HCT116 (cell line): ENCODE measurements at regions not wholly inside any gene's neighbourhood (a gene's known extent, or its start where the extent isn't known, plus 50 kb on each side); places are given as distances from the start of the nearest gene placed in this dataset.

Experiments
- FOSL1 ChIP-seq: IDR thresholded peaks from 2 replicates; pipeline ENCODE4 v1.6.1; 2012; ENCODE audit warnings: low read depth
- TCF7L2 ChIP-seq: IDR thresholded peaks from 2 replicates; pipeline ENCODE4 v1.7.0; 2011; ENCODE audit warnings: borderline replicate concordance, inconsistent platforms; ENCODE audit not compliant: insufficient read depth, insufficient read length; ENCODE audit errors: extremely low read depth

DNA sequence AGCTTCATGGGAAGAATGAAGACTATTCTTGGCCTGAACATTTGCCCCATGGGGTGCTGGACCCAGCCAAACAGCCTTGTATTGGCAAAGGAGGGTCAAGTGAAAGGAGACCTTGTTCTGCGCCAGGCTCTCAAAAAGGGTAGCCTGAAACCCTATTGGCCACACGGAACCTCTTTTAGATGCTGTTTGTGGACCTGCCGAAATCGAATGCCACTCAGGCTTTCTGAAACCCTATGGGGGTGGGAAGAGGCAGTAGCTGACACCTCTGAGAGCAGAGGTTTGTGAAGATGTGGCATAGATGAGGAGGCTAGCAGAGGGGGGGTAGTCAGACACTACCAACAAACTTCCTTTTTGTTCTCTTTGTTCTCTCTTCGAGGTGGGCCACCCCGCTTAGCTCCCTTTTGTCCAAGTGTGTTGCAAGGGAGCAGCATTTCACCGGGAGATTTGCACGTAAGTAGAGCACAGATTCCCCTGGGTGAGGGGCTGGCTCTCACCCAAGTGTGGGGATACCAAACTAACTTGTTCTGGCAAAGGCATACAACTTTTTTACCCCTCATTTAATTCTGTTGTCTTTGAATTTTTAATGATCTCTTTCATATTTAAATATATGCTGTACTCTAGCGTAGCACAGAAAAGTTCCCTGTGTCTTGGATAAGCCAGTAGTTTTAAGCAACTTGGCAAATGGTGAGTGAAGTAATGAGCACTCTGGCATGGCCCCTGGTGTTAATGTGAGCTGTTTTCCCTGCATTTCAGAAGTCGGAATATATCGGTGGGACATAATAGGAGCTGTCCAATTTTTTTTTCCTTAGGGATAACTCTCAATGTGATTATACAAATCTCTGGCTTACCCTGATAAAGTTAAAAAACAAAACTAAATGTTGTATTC is 107.7 kb downstream of the SEPTIN7 start:
- TF ChIP-seq TCF7L2 (no peak), FOSL1 (no peak)
